Stomach smooth muscle (tissue), 2 donors: ENCODE measurements at regions not wholly inside any gene's neighbourhood (a gene's known extent, or its start where the extent isn't known, plus 50 kb on each side); places are given as distances from the start of the nearest gene placed in this dataset.

Source experiments
- H3K27ac ChIP-seq: one replicate; pipeline ENCODE4 v1.7.0; 2013; ENCODE audit warnings: mild to moderate bottlenecking, low read length, inconsistent platforms
- H3K27me3 ChIP-seq, 2 donors: one replicate each; pipeline ENCODE4 v1.7.0; 2013; ENCODE audit warnings: low read length in 2 of 2; ENCODE audit not compliant: insufficient read depth in 2 of 2, control insufficient read depth in 1 of 2
- H3K36me3 ChIP-seq, 2 donors: one replicate each; pipeline ENCODE4 v1.7.0; 2013; ENCODE audit warnings: low read length in 2 of 2; ENCODE audit not compliant: control insufficient read depth in 2 of 2, insufficient read depth in 2 of 2
- H3K4me1 ChIP-seq: one replicate; pipeline ENCODE4 v1.7.0; 2013; ENCODE audit warnings: low read length; ENCODE audit not compliant: control insufficient read depth, insufficient read depth
- H3K4me3 ChIP-seq, 2 donors: one replicate each; pipeline ENCODE4 v1.7.0; 2013; ENCODE audit warnings: low read length in 2 of 2
- H3K9ac ChIP-seq, 2 donors: one replicate each; pipeline ENCODE4 v1.7.0; 2013; ENCODE audit warnings: low read length in 2 of 2, mild to moderate bottlenecking in 1 of 2
- H3K9me3 ChIP-seq, 2 donors: one replicate each; pipeline ENCODE4 v1.7.0; 2013; ENCODE audit warnings: low read length in 2 of 2; ENCODE audit not compliant: control insufficient read depth in 2 of 2
- donor health status: healthy.
- donor health status: Pancreatic carcinoma.

DNA sequence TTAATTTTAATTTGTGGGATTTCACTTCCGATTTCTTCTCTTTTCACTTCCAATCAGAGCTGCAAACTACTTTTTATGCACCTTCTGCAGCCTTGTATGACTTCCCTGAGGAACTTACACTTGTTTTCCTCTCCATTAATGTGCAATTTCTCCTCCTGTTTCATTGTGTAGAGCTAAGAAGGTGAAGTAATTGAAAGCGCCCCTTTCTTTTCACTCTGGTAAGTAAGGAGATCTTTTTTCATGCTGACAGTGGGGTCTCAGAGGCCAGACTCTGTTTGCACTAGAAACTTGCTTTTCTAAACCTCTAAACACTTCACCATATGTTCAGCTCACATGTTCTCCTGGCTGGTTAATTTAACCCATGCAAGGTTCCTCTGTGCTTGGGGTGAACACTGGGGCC is 117.0 kb downstream of the FANCF start:
- Histone ChIP-seq H3K36me3 (no peaks in the 10 kb centered on the region), H3K9me3 (no peaks in the 10 kb centered on the region), H3K9ac (no peak overlapping the region), H3K4me1 (no peaks in the 10 kb centered on the region), H3K27ac (no peak overlapping the region), H3K27me3 (no peaks in the 10 kb centered on the region), H3K4me3 (no peak overlapping the region)

DNA sequence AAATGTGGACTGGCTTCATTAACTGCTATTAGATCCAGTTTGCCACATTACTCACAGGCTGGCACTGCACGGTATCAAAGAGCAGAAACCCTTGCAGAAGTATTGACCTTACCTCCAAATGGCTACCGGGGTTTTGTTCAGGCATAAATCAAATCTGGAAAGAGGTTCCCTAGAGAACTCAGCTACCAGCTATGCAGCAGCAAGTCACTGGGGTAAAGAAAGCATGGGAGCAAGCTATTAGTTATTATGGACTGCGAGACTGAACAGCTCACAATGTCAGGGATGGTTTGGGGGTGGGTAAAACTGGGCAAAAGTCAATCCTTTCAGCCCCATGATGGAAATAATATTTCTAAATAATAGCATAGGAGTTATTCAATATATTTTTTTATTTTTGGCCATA is 128.1 kb downstream of the FANCF start:
- Histone ChIP-seq H3K36me3 (no peaks in the 10 kb centered on the region), H3K4me3 (no peak overlapping the region), H3K27ac (no peak overlapping the region), H3K4me1 (no peaks in the 10 kb centered on the region), H3K9me3 (peaks cover 0 to 2% of the 10 kb centered on the region in 2 donors), H3K27me3 (no peaks in the 10 kb centered on the region), H3K9ac (no peak overlapping the region)

DNA sequence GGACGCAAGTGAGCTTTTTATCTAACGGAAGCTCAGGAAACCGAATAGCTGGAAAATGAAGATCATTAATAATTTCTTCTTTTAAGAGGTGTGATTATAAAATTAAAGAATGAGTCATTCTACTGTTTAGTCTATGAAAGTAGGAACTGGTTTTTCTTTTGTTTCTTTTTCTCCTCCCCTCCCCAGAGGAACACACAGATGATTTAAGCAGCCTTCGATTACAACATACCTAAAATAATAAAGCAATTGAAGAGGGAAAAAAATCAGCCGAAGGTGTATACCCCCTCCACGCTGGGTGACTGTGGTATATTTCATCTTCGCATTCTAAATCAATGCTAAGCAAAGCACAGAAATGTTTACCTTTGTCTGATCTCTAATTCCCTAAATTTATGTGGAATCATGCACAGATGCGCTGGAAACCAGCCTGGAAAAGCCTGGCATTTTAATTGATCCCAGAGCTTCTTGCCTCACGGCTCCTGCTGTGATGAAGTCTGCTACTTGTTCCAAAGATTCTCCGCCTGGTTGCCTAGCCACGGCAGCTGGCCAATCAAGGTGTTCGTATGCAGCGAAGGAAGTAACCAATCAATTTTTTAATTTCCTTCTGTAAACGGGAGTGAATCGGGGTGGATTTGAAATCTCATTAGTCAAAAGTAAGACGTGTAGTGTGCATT is 133.9 kb downstream of the FANCF start:
- H3K9me3 ChIP-seq, result peaks cover 0 to 2% of the 10 kb centered on the region in 2 donors
- H3K9ac ChIP-seq, result no peak overlapping the region
- H3K4me3 ChIP-seq, result no peak overlapping the region
- H3K4me1 ChIP-seq, result no peaks in the 10 kb centered on the region
- no peaks in the 10 kb centered on the region for H3K36me3 ChIP-seq
- H3K27me3 ChIP-seq, result no peaks in the 10 kb centered on the region
- no peak overlapping the region for H3K27ac ChIP-seq

DNA sequence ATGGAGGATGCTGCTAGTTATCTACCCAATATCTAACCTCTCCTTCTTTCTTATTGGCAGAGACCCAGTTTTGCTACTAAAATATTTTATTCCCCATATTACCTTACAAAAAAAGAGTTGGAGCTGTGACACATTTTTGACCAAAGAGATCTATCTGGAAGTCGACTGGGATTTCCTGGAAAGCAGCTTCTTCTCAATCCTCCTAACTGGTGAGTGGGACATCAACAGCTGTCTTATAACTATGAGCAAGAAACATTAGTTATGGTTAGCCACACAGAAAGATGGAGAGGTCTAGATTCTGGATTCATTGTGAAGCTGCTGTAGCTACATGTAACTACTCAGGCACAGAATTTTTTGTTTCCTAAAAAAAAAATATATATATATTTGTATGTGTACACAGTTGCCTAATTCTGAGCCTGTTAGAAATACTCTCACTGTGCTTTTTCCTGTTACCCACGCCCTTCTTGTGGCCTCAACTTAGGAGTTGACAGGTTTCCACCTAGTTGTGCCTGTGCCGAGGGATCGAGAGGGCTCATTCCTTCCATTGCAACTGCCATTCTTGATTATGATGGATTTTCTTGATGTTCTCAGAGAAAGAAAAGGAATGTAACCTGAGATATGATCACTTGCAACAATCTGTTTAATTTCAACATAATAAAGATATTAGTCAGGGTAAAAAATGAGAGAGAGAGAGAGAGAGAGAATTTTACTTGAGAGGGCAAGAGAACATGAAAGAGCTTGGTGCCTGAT is 142.0 kb downstream of the SLC17A6 start:
- no peak overlapping the region for H3K27ac ChIP-seq
- no peaks in the 10 kb centered on the region for H3K9me3 ChIP-seq
- H3K4me3 ChIP-seq, result no peak overlapping the region
- H3K27me3 ChIP-seq, result no peaks in the 10 kb centered on the region
- no peaks in the 10 kb centered on the region for H3K36me3 ChIP-seq
- no peak overlapping the region for H3K9ac ChIP-seq
- H3K4me1 ChIP-seq, result no peaks in the 10 kb centered on the region

DNA sequence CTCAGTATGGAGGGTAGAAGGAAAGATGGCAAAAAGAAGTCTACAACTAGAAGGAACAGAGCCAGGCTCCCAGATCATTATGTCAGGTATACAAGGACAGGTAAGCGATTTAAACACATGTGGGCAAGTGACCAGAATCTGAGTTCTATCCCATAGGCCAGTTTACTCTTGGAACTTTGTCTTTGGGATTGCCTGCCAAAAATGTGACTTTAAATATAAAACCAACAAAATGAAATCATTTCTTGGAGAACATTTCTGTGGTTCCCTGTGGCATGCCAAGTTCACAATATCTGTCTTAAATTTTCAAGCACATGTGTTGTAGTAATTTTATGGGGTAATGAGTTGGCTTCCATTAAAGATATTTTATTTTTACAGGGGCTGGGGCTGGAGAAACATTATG is 141.0 kb downstream of the SLC17A6 start:
- no peaks in the 10 kb centered on the region for H3K36me3 ChIP-seq
- H3K4me1 ChIP-seq, result no peaks in the 10 kb centered on the region
- H3K4me3 ChIP-seq, result no peak overlapping the region
- H3K9ac ChIP-seq, result no peak overlapping the region
- no peak overlapping the region for H3K27ac ChIP-seq
- H3K27me3 ChIP-seq, result no peaks in the 10 kb centered on the region
- no peaks in the 10 kb centered on the region for H3K9me3 ChIP-seq

DNA sequence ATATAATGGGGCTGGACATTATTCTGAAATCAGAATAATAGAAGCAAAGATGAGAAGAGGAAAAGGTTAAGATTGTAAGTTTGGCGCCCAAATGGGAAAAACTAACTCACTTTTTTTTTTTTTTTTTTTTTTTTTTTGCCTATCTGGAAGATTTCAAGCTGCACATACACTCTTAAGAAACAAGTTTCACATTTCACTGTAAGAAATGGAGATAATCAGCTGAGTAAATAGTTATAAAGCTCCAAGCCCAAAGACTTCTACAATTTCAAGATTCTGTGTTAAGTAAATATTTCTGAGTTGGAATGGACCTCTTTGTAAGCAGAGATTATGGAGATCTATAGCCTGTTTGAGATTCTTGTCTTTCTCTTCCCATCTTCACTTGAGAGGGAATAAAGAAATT is 140.0 kb downstream of the SLC17A6 start:
- Histone ChIP-seq H3K36me3 (no peaks in the 10 kb centered on the region), H3K27ac (no peak overlapping the region), H3K4me1 (no peaks in the 10 kb centered on the region), H3K4me3 (no peak overlapping the region), H3K9ac (no peak overlapping the region), H3K27me3 (no peaks in the 10 kb centered on the region), H3K9me3 (no peaks in the 10 kb centered on the region)

DNA sequence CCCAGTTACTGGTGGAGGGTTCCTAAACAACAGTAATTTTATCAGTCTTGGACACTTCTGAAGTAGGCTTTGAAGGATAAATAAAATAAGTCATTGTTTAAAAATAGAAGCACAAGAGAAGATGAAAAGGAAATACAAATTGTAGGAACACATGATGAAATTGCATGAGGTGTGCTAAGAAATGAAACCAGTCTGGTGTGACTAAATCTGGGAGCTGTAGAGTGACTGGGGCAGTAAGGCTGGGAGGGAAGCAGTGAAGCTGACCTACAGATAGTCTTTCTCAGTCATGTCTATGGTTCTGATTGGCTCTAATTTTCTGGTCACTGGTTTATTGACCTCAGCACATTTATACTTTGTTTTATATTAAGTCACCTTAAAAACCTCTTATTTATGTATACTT is 139.1 kb downstream of the SLC17A6 start:
- no peak overlapping the region for H3K4me3 ChIP-seq
- no peak overlapping the region for H3K27ac ChIP-seq
- H3K27me3 ChIP-seq, result no peaks in the 10 kb centered on the region
- no peak overlapping the region for H3K9ac ChIP-seq
- no peaks in the 10 kb centered on the region for H3K4me1 ChIP-seq
- H3K9me3 ChIP-seq, result no peaks in the 10 kb centered on the region
- H3K36me3 ChIP-seq, result no peaks in the 10 kb centered on the region

DNA sequence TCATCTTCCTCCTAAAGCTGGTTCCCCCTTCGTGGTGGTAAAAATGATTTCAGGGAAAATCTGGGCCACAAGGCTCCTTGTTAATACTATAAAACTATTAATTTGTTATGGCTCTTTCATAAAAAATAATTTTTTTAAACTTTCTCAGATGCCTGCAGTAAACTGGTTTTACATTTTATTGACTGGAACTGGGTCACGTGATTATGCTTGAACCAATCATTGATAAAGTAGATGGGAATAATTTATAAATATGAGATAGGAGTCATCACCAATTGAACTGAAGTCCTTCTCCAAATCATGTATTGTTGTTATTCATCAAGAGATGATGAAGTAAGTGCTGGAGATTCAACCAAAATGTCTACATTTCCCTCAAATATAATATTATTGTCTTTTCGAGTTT is 138.4 kb downstream of the SLC17A6 start:
- no peaks in the 10 kb centered on the region for H3K4me1 ChIP-seq
- H3K27me3 ChIP-seq, result no peaks in the 10 kb centered on the region
- H3K4me3 ChIP-seq, result no peak overlapping the region
- H3K36me3 ChIP-seq, result no peaks in the 10 kb centered on the region
- no peak overlapping the region for H3K27ac ChIP-seq
- H3K9ac ChIP-seq, result no peak overlapping the region
- no peaks in the 10 kb centered on the region for H3K9me3 ChIP-seq

DNA sequence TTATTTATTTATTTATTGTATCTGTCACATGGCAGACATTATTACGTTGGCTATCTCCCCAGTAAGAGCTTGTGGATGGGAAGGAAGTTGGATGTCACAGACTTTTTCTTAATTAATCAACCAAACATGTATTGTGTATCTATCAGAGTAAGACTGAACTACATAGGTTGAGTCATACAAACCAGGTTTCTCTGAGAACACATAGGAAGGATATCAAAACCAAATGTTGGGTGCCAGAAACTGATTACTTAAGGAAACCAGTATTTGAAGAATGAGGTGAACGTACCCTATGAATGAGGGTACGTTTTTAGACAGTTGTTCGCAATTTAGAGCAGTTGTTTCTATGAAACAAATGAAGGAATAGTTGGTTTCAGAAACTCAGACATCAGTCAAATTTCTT is 136.4 kb downstream of the SLC17A6 start:
- Histone ChIP-seq H3K27ac (no peak overlapping the region), H3K4me3 (no peak overlapping the region), H3K9me3 (no peaks in the 10 kb centered on the region), H3K27me3 (no peaks in the 10 kb centered on the region), H3K9ac (no peak overlapping the region), H3K4me1 (no peaks in the 10 kb centered on the region), H3K36me3 (no peaks in the 10 kb centered on the region)

DNA sequence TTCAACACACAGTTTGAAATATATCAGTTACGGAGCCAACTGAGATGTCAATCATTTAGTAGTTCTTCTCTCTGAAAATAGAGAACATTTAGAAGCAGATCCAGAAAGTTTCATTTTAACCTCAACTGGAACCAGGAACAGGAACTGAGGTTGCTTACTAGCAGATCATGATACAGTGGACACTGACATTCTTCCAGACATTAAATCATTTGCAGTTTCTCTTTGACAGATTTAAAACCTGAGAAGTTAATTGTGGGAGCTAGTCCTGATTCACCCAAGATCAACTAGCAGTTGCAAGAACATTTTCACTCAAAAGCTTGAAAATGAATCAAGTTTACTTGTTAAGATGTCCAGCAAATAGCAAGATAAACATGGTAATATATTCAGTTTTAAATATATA is 135.4 kb downstream of the SLC17A6 start:
- no peak overlapping the region for H3K4me3 ChIP-seq

DNA sequence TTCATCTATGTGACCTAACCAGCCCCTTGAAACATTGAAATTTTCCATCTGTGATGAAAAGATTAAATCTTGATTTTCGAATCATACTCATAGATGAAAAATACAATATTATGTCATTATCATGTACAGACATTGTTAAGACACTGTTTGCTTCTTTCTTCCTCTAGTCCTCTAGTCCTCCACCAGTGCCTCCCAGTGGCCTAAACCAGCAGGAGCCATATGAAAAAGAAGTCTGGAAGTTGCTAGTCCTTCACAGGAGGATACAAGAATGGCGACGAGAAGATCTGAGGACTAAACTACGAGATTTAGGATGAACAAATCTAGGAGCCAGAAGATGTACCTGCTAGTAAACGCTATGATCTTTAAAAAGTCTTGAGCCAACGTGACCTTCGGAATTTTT is 134.1 kb downstream of the SLC17A6 start:
- H3K36me3 ChIP-seq, result no peaks in the 10 kb centered on the region
- H3K4me3 ChIP-seq, result no peak overlapping the region
- no peak overlapping the region for H3K9ac ChIP-seq
- H3K27ac ChIP-seq, result no peak overlapping the region
- H3K4me1 ChIP-seq, result no peaks in the 10 kb centered on the region
- H3K27me3 ChIP-seq, result no peaks in the 10 kb centered on the region
- H3K9me3 ChIP-seq, result no peaks in the 10 kb centered on the region

More for the DNA sequence above, 135.4 kb downstream of the SLC17A6 start:
- H3K4me1 ChIP-seq, result no peaks in the 10 kb centered on the region
- H3K27ac ChIP-seq, result no peak overlapping the region
- H3K9me3 ChIP-seq, result no peaks in the 10 kb centered on the region
- H3K36me3 ChIP-seq, result no peaks in the 10 kb centered on the region
- H3K9ac ChIP-seq, result no peak overlapping the region
- H3K27me3 ChIP-seq, result no peaks in the 10 kb centered on the region
